ENCODE measurements at regions not wholly inside any gene's neighbourhood (a gene's known extent, or its start where the extent isn't known, plus 50 kb on each side); places are given as distances from the start of the nearest gene placed in this dataset.
A peak's percentile ranks its signal among the peaks of the same experiment; 100 is the strongest.
"Not testable (repeated sequence)": the region's sequence is repeated elsewhere in the genome, so short reads cannot be mapped to it uniquely, and the experiment has no call there.

- intact Hi-C loops (cut with DNase I) = no loop called here
- DNase-seq = no peak
These were observed 389.5 kb downstream of the RND3 start for GRCh38 chr2:150097901-150098531.

GRCh38 chr2:150097402-150097801 lies 390.1 kb downstream of the RND3 start:
- intact Hi-C loops (cut with DNase I) = no loop called here
- DNase-seq = no peak

DNA sequence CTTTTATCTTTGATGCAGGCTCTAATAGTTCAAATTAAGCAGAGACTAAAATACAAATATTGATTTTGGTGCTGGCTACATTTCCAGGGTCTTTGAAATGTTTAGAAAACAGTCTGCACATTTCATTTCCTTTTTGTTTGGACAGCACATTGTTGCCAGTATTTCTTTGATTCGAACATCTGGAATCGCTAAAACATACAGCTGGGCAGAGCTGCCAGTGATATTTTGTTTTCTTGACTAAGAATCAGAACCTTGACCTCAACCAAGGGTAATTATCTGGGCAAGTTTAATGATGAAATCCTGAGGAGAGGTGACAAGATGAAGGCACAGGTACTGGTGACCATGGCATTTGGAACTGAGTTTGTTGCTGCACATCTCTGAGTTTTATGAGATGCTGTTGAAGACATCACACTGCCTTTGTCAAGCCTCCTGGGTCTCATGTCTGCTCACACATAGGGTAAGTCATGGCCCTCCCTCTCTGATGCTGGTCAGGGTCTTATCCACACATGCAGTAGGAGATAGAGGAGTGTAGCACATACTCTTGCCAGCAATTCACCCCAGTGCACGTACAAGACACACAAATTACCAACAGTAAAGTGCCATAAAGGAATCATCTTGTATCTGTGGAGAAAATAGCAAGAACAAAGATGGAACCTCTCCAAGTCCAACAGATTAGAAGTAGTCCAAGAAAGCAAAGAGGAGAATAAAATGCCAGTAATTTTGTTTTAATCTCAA lies 391.9 kb downstream of the RND3 start:
- DNase-seq = no peak
- intact Hi-C loops (cut with DNase I) = no loop called here

- no peak for DNase-seq
- intact Hi-C loops (cut with DNase I) = no loop called here
These were observed 395.6 kb downstream of the RND3 start for GRCh38 chr2:150091846-150092245.

DNA sequence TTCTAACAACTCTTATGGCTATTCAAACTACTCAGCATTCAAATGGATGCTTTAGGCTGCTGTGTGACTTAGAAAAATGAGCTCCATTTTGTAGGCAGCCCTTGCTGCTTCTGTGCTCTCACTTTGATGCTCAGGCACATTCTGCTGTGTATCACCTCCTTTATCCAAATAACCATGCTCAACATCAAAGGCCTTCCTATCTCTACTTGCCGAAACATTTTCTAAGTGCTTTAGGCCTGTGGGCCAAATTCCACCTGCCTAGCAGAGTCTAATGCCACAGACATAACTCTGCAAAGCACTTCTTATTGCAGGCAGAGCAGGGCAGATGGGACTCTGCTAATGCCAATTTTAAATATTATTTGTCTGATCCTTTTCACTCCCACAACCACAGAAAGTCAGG lies 397.4 kb downstream of the RND3 start:
- no peak for DNase-seq
- intact Hi-C loops (cut with DNase I) = no loop called here

DNA sequence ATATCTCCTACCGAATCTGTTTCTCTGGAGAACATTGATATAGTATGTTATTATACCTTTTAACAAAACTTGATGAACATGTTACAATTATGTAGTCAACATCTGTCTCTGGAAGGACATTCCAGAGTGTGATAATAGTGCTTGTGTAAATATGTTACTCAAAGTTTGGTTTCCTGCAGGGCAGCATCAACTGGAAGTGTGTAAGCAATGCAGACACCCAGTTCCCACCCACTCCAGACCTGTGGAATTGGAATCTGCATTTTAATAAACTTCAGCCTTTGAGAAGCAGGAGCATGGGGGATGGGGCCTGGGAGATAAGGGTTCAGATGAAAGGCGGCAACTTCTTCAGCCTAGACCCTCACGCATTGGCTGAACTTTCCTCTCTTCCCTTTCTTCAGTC lies 398.9 kb downstream of the RND3 start:
- DNase-seq = no peak
- intact Hi-C loops (cut with DNase I) = no loop called here

DNA sequence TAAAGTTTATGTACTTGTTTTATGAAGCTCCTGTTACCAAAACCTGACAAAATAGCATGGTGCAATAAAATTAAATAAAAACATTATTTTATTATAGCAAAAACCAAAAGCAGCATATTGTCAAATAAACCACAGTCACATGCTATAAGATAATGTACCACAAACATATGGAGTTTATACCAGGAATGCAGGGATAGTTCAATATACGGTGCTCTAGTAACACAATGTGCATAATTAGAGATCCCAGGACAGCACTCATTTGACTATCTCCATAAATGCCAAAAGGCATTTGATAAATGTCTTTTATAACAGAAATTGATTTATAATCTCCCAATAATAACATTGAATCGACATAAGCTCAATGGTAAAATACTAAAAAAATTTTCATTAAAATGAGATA lies 402.0 kb downstream of the RND3 start:
- intact Hi-C loops (cut with DNase I) = no loop called here
- no peak for DNase-seq

GRCh38 chr2:150081775-150082481 lies 405.5 kb downstream of the RND3 start:
- DNase-seq = no peak
- intact Hi-C loops (cut with DNase I) = no loop called here

DNA sequence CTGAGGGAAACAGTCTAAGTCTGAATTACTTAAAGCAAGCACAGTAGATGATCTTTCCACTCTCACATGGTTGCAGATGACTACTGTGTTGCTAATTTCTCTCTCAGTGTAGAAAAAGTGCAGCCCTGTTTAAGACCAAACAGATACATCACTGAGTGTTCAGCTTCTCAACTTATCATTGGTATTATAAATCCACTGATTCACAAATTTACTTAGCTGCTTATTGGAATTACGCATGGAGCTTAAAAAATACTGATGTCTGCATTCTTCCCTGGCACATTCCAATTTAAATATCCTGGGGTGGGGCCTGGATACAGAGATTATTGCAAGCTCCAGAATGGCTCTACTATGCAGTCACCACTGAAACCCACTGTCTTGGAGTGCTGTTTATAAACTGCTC lies 411.2 kb downstream of the RND3 start:
- no peak for DNase-seq
- intact Hi-C loops (cut with DNase I) = no loop called here

GRCh38 chr2:150075831-150076230 lies 411.6 kb downstream of the RND3 start:
- DNase-seq = no peak
- intact Hi-C loops (cut with DNase I) = no loop called here

DNA sequence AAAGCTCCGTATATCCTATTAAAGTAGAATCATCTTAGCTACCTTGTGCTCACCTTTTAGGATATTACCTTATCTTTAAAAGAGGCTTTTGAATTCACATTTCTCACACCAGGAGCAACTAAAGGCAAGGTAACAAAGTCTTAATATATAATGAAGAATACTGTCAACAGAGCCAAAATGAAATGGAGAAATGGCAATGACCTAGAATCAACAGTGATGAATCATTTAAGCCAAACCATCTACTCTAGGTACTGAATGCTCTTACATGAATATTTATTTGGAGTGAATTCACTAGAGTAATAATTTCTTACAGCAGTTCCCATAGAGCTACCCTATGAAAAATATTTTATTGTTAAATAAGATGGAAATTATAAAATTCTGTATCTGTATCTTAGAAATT lies 421.0 kb downstream of the RND3 start:
- no peak for DNase-seq
- intact Hi-C loops (cut with DNase I) = no loop called here

- intact Hi-C loops (cut with DNase I) = no loop called here
- no peak for DNase-seq
These were observed 423.4 kb downstream of the RND3 start for GRCh38 chr2:150063931-150064548.

GRCh38 chr2:150063432-150063889 lies 424.0 kb downstream of the RND3 start:
- DNase-seq = no peak
- intact Hi-C loops (cut with DNase I) = no loop called here

- no peak for DNase-seq
- intact Hi-C loops (cut with DNase I) = no loop called here
These were observed 425.1 kb downstream of the RND3 start for GRCh38 chr2:150062416-150062815.

DNA sequence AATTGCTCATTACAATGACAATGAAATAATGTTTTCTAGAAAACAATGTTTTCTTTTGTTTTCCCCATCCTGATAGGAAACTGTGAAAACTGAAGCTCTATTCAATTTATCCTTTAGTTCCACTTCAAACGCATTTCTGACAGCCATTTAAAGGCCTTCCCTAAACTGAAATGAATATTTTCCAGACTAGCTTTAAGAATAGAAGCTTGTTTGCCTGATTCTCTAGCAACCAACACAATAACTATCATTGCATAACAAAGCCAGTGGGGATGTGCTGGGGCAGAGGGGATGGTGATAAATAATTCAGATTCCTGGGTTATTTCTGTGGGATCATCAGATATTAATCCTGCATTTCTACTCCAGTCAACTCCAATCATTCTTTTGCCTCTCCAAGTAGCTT lies 427.1 kb downstream of the RND3 start:
- intact Hi-C loops (cut with DNase I) = no loop called here
- peak in 1 of 42 donors; percentile 2 for DNase-seq

- intact Hi-C loops (cut with DNase I); DNase-seq: not testable (repeated sequence)
These were observed 427.8 kb downstream of the RND3 start for GRCh38 chr2:150059676-150060075.

- intact Hi-C loops (cut with DNase I) = no loop called here
- DNase-seq = no peak
These were observed 435.0 kb downstream of the RND3 start for GRCh38 chr2:150052457-150052856.

- intact Hi-C loops (cut with DNase I) = no loop called here
- DNase-seq = no peak
These were observed 436.5 kb downstream of the RND3 start for GRCh38 chr2:150051004-150051403.

DNA sequence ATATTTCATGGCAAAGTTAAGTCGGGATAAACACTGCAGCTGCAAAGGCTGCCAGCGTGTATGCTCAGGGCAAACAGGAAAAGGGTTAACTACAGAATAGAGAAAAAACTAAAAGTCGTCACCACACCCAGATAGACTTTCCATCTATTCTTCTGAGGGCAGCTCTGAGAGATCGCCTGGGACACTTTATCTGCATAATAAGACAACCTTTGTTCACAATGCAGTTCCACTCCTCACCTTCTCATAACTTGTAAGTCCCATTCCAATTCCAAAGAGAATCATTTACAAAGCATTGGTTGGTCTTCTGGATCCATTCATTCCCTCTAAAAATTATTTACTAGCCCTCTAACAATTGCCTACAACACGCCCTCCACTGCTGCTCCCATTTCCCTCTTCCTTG lies 437.4 kb downstream of the RND3 start:
- intact Hi-C loops (cut with DNase I) = no loop called here
- DNase-seq = no peak

GRCh38 chr2:150047620-150048222 lies 439.7 kb downstream of the RND3 start:
- no peak for DNase-seq
- intact Hi-C loops (cut with DNase I) = no loop called here

Measured in head of caudate nucleus (tissue), 42 donors.